Fibroblast of villous mesenchyme (primary cell): ENCODE measurements at regions not wholly inside any gene's neighbourhood (a gene's known extent, or its start where the extent isn't known, plus 50 kb on each side); places are given as distances from the start of the nearest gene placed in this dataset.

Experiments
- DNase-seq: peaks from one replicate; pipeline ENCODE4 v3.0.0-alpha.2; 2010; ENCODE audit warnings: low read depth
- H3K4me3 ChIP-seq: 2 replicates; pipeline ENCODE4 v1.5.1; 2011; ENCODE audit warnings: low read depth, mild to moderate bottlenecking, low read length
- TF ChIP-seq, protein P1 (sequence below): IDR thresholded peaks from 2 replicates; pipeline ENCODE4 v1.5.1; 2012; ENCODE audit warnings: low read depth, mild to moderate bottlenecking, low read length; ENCODE audit not compliant: insufficient read depth

- no peak for DNase-seq
- no peak overlapping the region for H3K4me3 ChIP-seq
- TF ChIP-seq, protein P1, sequence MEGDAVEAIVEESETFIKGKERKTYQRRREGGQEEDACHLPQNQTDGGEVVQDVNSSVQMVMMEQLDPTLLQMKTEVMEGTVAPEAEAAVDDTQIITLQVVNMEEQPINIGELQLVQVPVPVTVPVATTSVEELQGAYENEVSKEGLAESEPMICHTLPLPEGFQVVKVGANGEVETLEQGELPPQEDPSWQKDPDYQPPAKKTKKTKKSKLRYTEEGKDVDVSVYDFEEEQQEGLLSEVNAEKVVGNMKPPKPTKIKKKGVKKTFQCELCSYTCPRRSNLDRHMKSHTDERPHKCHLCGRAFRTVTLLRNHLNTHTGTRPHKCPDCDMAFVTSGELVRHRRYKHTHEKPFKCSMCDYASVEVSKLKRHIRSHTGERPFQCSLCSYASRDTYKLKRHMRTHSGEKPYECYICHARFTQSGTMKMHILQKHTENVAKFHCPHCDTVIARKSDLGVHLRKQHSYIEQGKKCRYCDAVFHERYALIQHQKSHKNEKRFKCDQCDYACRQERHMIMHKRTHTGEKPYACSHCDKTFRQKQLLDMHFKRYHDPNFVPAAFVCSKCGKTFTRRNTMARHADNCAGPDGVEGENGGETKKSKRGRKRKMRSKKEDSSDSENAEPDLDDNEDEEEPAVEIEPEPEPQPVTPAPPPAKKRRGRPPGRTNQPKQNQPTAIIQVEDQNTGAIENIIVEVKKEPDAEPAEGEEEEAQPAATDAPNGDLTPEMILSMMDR = no peak
Measured at GRCh38 chr22:49626361-49627216, 201.1 kb downstream of the BRD1 start.

GRCh38 chr22:49624421-49625177 lies 203.1 kb downstream of the BRD1 start:
- no peak for DNase-seq
- no peak overlapping the region for H3K4me3 ChIP-seq
- TF ChIP-seq, protein P1 = no peak

- DNase-seq = no peak
- H3K4me3 ChIP-seq = no peak overlapping the region
- TF ChIP-seq, protein P1 = no peak
Measured at GRCh38 chr22:49623715-49624114, 204.0 kb downstream of the BRD1 start.

DNA sequence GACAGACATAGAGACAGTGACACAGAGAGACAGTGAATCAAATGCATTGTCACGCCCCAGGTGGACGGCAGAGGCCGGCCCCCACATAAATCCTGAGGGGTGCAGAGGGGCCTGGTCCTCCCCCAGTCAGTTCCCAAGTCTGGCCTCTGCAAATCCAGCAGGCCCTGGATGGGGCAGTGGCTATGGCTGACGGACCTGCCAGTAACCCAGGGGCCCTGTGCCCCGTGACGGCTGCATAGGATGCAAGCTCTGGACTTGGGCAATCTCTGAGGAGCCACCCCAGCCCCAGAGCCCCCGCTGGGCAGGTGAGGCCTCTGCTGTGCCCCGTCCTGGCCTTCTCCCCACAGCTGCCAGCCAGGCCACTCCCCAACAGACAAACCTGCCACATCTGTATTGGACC lies 204.5 kb downstream of the BRD1 start:
- TF ChIP-seq, protein P1 = no peak
- no peak for DNase-seq

GRCh38 chr22:49622241-49623105 lies 205.2 kb downstream of the BRD1 start:
- H3K4me3 ChIP-seq = no peak overlapping the region
- TF ChIP-seq, protein P1 = no peak
- no peak for DNase-seq

More for the DNA sequence above, 204.5 kb downstream of the BRD1 start:
- H3K4me3 ChIP-seq = no peak overlapping the region

DNA sequence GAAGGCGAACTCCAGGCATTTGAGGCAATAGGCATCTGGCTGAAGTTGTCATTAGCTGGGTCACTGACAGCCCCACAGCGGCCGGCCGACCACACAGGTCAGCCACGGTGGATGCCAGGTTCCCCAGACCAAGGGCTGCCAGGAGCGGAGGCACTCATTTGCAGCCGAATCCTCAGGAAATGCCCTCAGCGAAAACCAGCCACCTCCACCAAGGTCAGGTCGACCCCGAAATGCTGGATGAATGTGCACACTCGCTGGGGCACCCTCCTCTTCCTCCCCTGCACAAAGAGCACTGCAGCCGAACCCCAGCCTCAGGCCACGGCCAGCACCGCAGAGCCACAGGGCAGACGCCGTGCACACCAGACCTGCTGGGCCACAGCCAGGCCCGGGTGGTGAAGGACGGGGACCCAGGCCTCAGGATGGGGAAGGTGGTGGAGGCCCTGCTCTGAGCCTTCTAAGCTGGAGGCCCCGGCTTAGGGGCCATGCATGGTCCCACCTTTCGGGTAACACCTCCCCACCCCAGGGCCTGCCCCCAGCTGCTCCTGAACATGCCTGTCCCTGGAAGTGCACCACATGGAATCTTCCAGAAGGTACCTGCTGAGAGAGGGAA lies 206.0 kb downstream of the BRD1 start:
- no peak overlapping the region for H3K4me3 ChIP-seq
- no peak for DNase-seq
- TF ChIP-seq, protein P1 = no peak
